ENCODE measurements at regions not wholly inside any gene's neighbourhood (a gene's known extent, or its start where the extent isn't known, plus 50 kb on each side); places are given as distances from the start of the nearest gene placed in this dataset.

DNA sequence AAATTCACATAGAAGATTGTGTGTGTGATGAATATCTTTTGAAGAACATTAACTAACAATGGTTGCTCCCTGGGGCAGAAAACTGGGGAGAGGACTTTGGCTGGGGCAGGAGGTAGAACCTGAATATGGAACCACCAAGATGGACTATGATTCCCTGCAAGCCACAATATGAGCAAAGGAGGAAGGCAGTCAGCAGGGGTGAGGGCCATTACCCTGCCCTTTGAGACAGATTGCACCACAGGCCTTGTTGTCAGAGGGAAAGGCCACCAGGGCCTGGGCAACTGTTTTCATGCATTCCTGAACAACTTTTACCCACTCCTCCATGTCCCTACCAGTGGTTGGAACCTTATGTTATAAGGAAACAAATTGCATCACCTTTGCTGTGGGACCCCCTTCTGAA is 670.1 kb upstream of the POM121L12 start:
- no peak overlapping the region for H3K27ac ChIP-seq (ENCODE audit: insufficient read depth, low read length)
- in situ Hi-C loops (cut with MboI; ENCODE audit: low sequenced_read_pairs): no loop called here
- CTCF ChIA-PET: no interaction called here
- no peak overlapping the region for H2BK5ac ChIP-seq (ENCODE audit: low read depth, low read length, poor library complexity, severe bottlenecking)
- H3K18ac ChIP-seq (ENCODE audit: low read depth, low read length): no peak overlapping the region
- H2AK9ac ChIP-seq (replicated peaks; ENCODE audit: low read depth, low read length, poor library complexity): no peak overlapping the region
- no peak overlapping the region for H2AFZ ChIP-seq (replicated peaks; ENCODE audit: low read length, poor library complexity)
- H4K20me1 ChIP-seq (ENCODE audit: insufficient read depth, low read length): no peaks in the 10 kb centered on the region
- no peak for ATAC-seq (ENCODE audit: low read depth)
- no peak overlapping the region for H2AK5ac ChIP-seq (ENCODE audit: low read depth, low read length)
- dilution Hi-C loops (cut with HindIII; ENCODE audit: low sequenced_read_pairs, unreplicated experiment): no loop called here
- no peak overlapping the region for H3K4ac ChIP-seq (ENCODE audit: low read depth, low read length)
- H2BK20ac ChIP-seq (ENCODE audit: low read depth, low read length): no peak overlapping the region
- BruUV-seq (replicated peaks): no TSS peak
- no peak overlapping the region for H3K4me2 ChIP-seq (ENCODE audit: low read depth, low read length)
- H3K9me1 ChIP-seq (ENCODE audit: insufficient read depth, low read length): no peaks in the 10 kb centered on the region
- H3K4me1 ChIP-seq (ENCODE audit: control insufficient read depth, insufficient read depth, low read length): no peaks in the 10 kb centered on the region
- H3K14ac ChIP-seq (replicated peaks; ENCODE audit: low read depth, low read length): no peak overlapping the region
- H4K5ac ChIP-seq (ENCODE audit: low read depth, low read length): no peak overlapping the region
- H3K36me3 ChIP-seq (ENCODE audit: control insufficient read depth, insufficient read depth, low read length): no peaks in the 10 kb centered on the region
- intact Hi-C loops (cut with micrococcal nuclease): no loop called here
- H3K23ac ChIP-seq (ENCODE audit: low read depth, low read length): no peak overlapping the region
- H2BK15ac ChIP-seq (ENCODE audit: low read depth, low read length): no peak overlapping the region
- no peak overlapping the region for H3K4me3 ChIP-seq (ENCODE audit: insufficient read depth, low read depth, low read length)
- H3K79me1 ChIP-seq (ENCODE audit: low read depth in 1 of 2, low read length in 2 of 2): no peaks in the 10 kb centered on the region
- no peak overlapping the region for H3K56ac ChIP-seq (ENCODE audit: extremely low read depth, insufficient read depth, low read length)
- TF ChIP-seq RFX5 (IDR thresholded peaks at IDR 0.05; ENCODE audit: low read depth, low read length): no peak
- no peak for TF ChIP-seq CEBPB (IDR thresholded peaks at IDR 0.05; ENCODE audit: low read depth, low read length)
- no peak for DNase-seq
- H4K91ac ChIP-seq (ENCODE audit: insufficient read depth, low read depth, low read length): no peak overlapping the region
- no peak overlapping the region for H4K8ac ChIP-seq (ENCODE audit: low read depth in 2 of 2, low read length in 2 of 2)
- H3K9me3 ChIP-seq (ENCODE audit: control insufficient read depth, insufficient read depth, low read length): peaks cover 3% of the 10 kb centered on the region; the same call in 1 of the 2 replicates
- H3K9ac ChIP-seq (ENCODE audit: low read depth, low read length): no peak overlapping the region
- no peak overlapping the region for H2BK120ac ChIP-seq (ENCODE audit: low read depth, low read length)
- POLR2A ChIA-PET (ENCODE audit: unreplicated experiment): no interaction called here
- no peaks in the 10 kb centered on the region for H3K27me3 ChIP-seq (ENCODE audit: control insufficient read depth, insufficient read depth, low read length)
